Mesenchymal stem cell (in vitro differentiated cells and primary cell): ENCODE measurements at regions not wholly inside any gene's neighbourhood (a gene's known extent, or its start where the extent isn't known, plus 50 kb on each side); places are given as distances from the start of the nearest gene placed in this dataset.

Experiments used
- DNase-seq: peaks from one replicate; pipeline ENCODE4 v3.0.0-alpha.2; 2013
- H2AFZ ChIP-seq: one replicate; pipeline ENCODE4 v1.6.1; 2013; ENCODE audit warnings: low read depth, mild to moderate bottlenecking, control low read depth, inconsistent platforms, low read length, moderate library complexity
- H2AK5ac ChIP-seq: 2 replicates; pipeline ENCODE4 v1.6.1; 2013; ENCODE audit warnings: low read length, moderate library complexity, mild to moderate bottlenecking, inconsistent platforms; ENCODE audit not compliant: severe bottlenecking
- H2BK120ac ChIP-seq: one replicate; pipeline ENCODE4 v1.6.1; 2013; ENCODE audit warnings: low read depth, mild to moderate bottlenecking, inconsistent platforms, low read length, moderate library complexity
- H2BK12ac ChIP-seq, 2 experiments: one replicate each; pipeline ENCODE4 v1.6.1; 2013; ENCODE audit warnings: inconsistent platforms in 2 of 2, low read length in 2 of 2, mild to moderate bottlenecking in 2 of 2, moderate library complexity in 2 of 2, control low read depth in 1 of 2
- H2BK15ac ChIP-seq: one replicate; pipeline ENCODE4 v1.6.1; 2013; ENCODE audit warnings: mild to moderate bottlenecking, low read depth, inconsistent platforms; ENCODE audit not compliant: poor library complexity, severe bottlenecking
- H2BK5ac ChIP-seq: 2 replicates; pipeline ENCODE4 v1.6.1; 2013; ENCODE audit warnings: low read depth, mild to moderate bottlenecking, low read length, control low read depth, inconsistent platforms; ENCODE audit not compliant: poor library complexity, severe bottlenecking
- H3K14ac ChIP-seq, 2 experiments: one replicate each; pipeline ENCODE4 v1.6.1; 2013; ENCODE audit warnings: inconsistent platforms in 2 of 2, low read length in 2 of 2, control low read depth in 1 of 2, mild to moderate bottlenecking in 1 of 2, moderate library complexity in 1 of 2
- H3K18ac ChIP-seq, 2 experiments: one replicate each; pipeline ENCODE4 v1.6.1; 2013; ENCODE audit warnings: inconsistent platforms in 2 of 2, low read length in 2 of 2, control low read depth in 1 of 2, low read depth in 1 of 2, mild to moderate bottlenecking in 1 of 2
- H3K23ac ChIP-seq, 2 experiments: one replicate each; pipeline ENCODE4 v1.6.1; 2013; ENCODE audit warnings: inconsistent platforms in 2 of 2, low read length in 2 of 2, mild to moderate bottlenecking in 2 of 2, moderate library complexity in 2 of 2, control low read depth in 1 of 2
- H3K27ac ChIP-seq: 2 replicates; pipeline ENCODE4 v1.5.1; 2013; ENCODE audit warnings: mild to moderate bottlenecking, moderate library complexity, low read length, control low read depth, inconsistent platforms; ENCODE audit not compliant: poor library complexity, severe bottlenecking
- H3K27me3 ChIP-seq, 2 experiments: 2 replicates each; pipeline versions ENCODE4 v1.6.1 to v1.7.0; 2013; ENCODE audit warnings: low read length in 2 of 2, mild to moderate bottlenecking in 2 of 2, moderate library complexity in 2 of 2, control low read depth in 1 of 2, inconsistent platforms in 1 of 2; ENCODE audit not compliant: control insufficient read depth in 1 of 2, insufficient read depth in 1 of 2
- H3K36me3 ChIP-seq, 2 experiments: 2 replicates each; pipeline versions ENCODE4 v1.6.1 to v1.7.0; 2013; ENCODE audit warnings: low read length in 2 of 2, control low read depth in 1 of 2, inconsistent platforms in 1 of 2, low read depth in 1 of 2, mild to moderate bottlenecking in 1 of 2; ENCODE audit not compliant: insufficient read depth in 2 of 2, control insufficient read depth in 1 of 2
- H3K4ac ChIP-seq, 2 experiments: one replicate each; pipeline ENCODE4 v1.6.1; 2013; ENCODE audit warnings: inconsistent platforms in 2 of 2, low read length in 2 of 2, mild to moderate bottlenecking in 2 of 2, moderate library complexity in 2 of 2, control low read depth in 1 of 2, low read depth in 1 of 2
- H3K4me1 ChIP-seq: 2 replicates; pipeline ENCODE4 v1.6.1; 2013; ENCODE audit warnings: low read depth, low read length, control low read depth; ENCODE audit not compliant: control insufficient read depth, insufficient read depth
- H3K4me2 ChIP-seq: 2 replicates; pipeline ENCODE4 v1.6.1; 2013; ENCODE audit warnings: low read length, mild to moderate bottlenecking, inconsistent platforms; ENCODE audit not compliant: poor library complexity, severe bottlenecking
- H3K4me3 ChIP-seq, 2 experiments: 2 replicates each; pipeline versions ENCODE4 v1.5.1 to v1.7.0; 2013; ENCODE audit warnings: low read length in 2 of 2, mild to moderate bottlenecking in 2 of 2, control low read depth in 1 of 2, low read depth in 1 of 2; ENCODE audit not compliant: insufficient read depth in 1 of 2
- H3K79me1 ChIP-seq: replicated peaks from 2 replicates; pipeline ENCODE4 v1.6.1; 2013; ENCODE audit warnings: mild to moderate bottlenecking, control low read depth, low read length, inconsistent platforms; ENCODE audit not compliant: poor library complexity, severe bottlenecking
- H3K9ac ChIP-seq: 2 replicates; pipeline ENCODE4 v1.7.0; 2013; ENCODE audit warnings: mild to moderate bottlenecking, low read length, moderate library complexity
- H3K9me3 ChIP-seq: 2 replicates; pipeline ENCODE4 v1.7.0; 2013; ENCODE audit warnings: mild to moderate bottlenecking, low read length; ENCODE audit not compliant: control insufficient read depth
- H4K8ac ChIP-seq: one replicate; pipeline ENCODE4 v1.6.1; 2013; ENCODE audit warnings: inconsistent platforms, mild to moderate bottlenecking, low read length, moderate library complexity
- H4K91ac ChIP-seq: one replicate; pipeline ENCODE4 v1.6.1; 2013; ENCODE audit warnings: mild to moderate bottlenecking, low read length, inconsistent platforms
- WGBS: methylation state at CpG from one replicate; pipeline ENCODE4 v1.1.7; 2013; ENCODE audit warnings: mixed read lengths; 5-methylcytosine and 5-hydroxymethylcytosine counted together

DNA sequence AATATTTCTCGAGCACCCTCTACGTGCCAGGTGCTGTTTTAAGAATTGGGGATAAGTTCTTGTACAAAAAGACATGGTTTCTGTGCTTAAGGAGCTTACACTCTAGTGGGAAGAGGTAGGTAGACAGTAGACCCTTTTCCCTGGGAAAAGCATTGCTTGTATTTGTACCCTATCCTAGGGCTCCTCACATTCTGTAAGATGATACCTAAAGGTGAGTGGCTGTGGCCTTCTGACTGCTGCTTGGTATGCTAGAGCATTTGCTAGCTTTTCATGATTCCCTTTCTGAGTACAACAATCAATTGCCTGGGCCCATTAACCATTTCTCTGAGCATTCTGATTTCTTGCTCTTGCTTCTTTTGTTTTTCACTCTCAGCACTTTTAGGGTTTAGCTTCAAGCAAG lies 286.6 kb downstream of the ZIC3 start:
- no peak overlapping the region for H4K91ac ChIP-seq

GRCh38 chrX:137855490-137855889 lies 289.6 kb downstream of the ZIC3 start:
- Histone ChIP-seq H3K4me2 (no peak overlapping the region), H3K14ac (no peak overlapping the region), H3K36me3 (no peaks in the 10 kb centered on the region), H3K4ac (no peak overlapping the region), H3K79me1 (no peaks in the 10 kb centered on the region), H3K27ac (no peak overlapping the region), H2AFZ (no peak overlapping the region), H3K4me3 (no peak overlapping the region), H3K9me3 (no peaks in the 10 kb centered on the region), H3K27me3 (no peaks in the 10 kb centered on the region), H3K23ac (no peak overlapping the region), H3K4me1 (no peaks in the 10 kb centered on the region), H3K9ac (no peak overlapping the region), H2BK12ac (no peak overlapping the region), H2BK5ac (no peak overlapping the region), H4K8ac (no peak overlapping the region), H4K91ac (no peak overlapping the region), H2AK5ac (no peak overlapping the region), H2BK15ac (no peak overlapping the region), H2BK120ac (no peak overlapping the region), H3K18ac (no peak overlapping the region)
- no peak for DNase-seq
- WGBS, result 60% methylated on average over 2 of the region's 2 CpGs

More for the DNA sequence above, 286.6 kb downstream of the ZIC3 start:
- no peak overlapping the region for H3K4me3 ChIP-seq
- no peak overlapping the region for H2AFZ ChIP-seq
- WGBS, result 83% methylated on average over 2 of the region's 2 CpGs
- H3K18ac ChIP-seq, result no peak overlapping the region
- no peak overlapping the region for H3K23ac ChIP-seq
- H3K36me3 ChIP-seq, result no peaks in the 10 kb centered on the region
- H2BK15ac ChIP-seq, result no peak overlapping the region
- H3K27me3 ChIP-seq, result no peaks in the 10 kb centered on the region
- H3K9me3 ChIP-seq, result peaks cover 3% of the 10 kb centered on the region
- H2BK12ac ChIP-seq, result no peak overlapping the region
- DNase-seq, result no peak
- H2BK120ac ChIP-seq, result no peak overlapping the region
- H3K14ac ChIP-seq, result no peak overlapping the region
- H3K4me2 ChIP-seq, result no peak overlapping the region
- H2AK5ac ChIP-seq, result no peak overlapping the region
- H2BK5ac ChIP-seq, result no peak overlapping the region
- no peak overlapping the region for H4K8ac ChIP-seq
- no peaks in the 10 kb centered on the region for H3K4me1 ChIP-seq
- no peak overlapping the region for H3K27ac ChIP-seq
- H3K79me1 ChIP-seq, result no peaks in the 10 kb centered on the region
- no peak overlapping the region for H3K4ac ChIP-seq
- no peak overlapping the region for H3K9ac ChIP-seq

DNA sequence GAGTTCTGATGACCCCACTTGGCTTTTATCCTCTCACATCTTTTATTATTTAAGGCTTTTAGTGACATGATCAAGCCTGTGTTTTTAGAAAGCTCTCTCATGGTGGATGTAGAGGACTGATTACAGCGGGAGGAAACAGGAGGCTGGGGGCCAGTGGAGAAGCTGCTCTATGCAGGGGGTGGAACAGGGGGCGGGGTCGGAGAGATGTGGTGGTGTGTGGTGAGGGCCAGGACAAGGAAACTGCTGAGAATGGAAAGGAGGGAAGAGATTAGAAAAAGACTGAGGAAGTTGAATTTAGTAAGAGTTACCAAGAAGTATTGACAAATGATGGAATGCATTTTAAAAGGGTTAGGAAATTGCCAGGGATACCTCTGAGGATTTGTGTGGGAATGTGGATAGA lies 292.2 kb downstream of the ZIC3 start:
- H3K9ac ChIP-seq, result no peak overlapping the region
- H4K91ac ChIP-seq, result no peak overlapping the region
- H3K23ac ChIP-seq, result no peak overlapping the region
- H3K14ac ChIP-seq, result no peak overlapping the region
- no peaks in the 10 kb centered on the region for H3K9me3 ChIP-seq
- no peaks in the 10 kb centered on the region for H3K36me3 ChIP-seq
- no peaks in the 10 kb centered on the region for H3K27me3 ChIP-seq
- 50% methylated on average over 3 of the region's 3 CpGs for WGBS
- H2BK120ac ChIP-seq, result no peak overlapping the region
- no peak overlapping the region for H2BK15ac ChIP-seq
- H2AK5ac ChIP-seq, result no peak overlapping the region
- no peak overlapping the region for H3K4ac ChIP-seq
- no peak for DNase-seq
- H3K4me2 ChIP-seq, result no peak overlapping the region
- no peak overlapping the region for H2BK12ac ChIP-seq
- no peak overlapping the region for H2AFZ ChIP-seq
- no peak overlapping the region for H2BK5ac ChIP-seq
- H3K79me1 ChIP-seq, result no peaks in the 10 kb centered on the region
- H4K8ac ChIP-seq, result no peak overlapping the region
- no peak overlapping the region for H3K18ac ChIP-seq
- no peaks in the 10 kb centered on the region for H3K4me1 ChIP-seq
- no peak overlapping the region for H3K27ac ChIP-seq
- no peak overlapping the region for H3K4me3 ChIP-seq

DNA sequence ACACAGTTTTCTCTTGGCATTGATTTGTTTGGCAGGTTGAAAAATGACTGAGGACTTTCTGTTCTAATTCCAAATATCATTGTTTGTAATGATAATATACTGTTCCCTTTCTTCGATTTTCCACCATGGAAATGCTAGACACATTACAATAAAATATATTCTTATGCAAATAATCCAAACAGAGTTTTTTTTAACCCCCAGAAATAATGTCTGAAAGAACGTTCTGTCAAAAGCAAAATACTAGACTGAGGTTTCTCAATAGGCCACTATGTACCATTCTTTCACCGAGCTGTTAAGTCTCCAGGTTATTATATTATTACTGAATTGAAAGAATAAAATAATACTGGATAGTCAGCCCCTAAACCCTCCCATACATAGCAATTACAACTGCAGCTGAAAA lies 312.5 kb downstream of the ZIC3 start:
- Histone ChIP-seq H3K4me2 (no peak overlapping the region), H3K23ac (no peak overlapping the region), H2BK12ac (no peak overlapping the region), H3K4ac (no peak overlapping the region), H3K79me1 (no peaks in the 10 kb centered on the region), H3K4me1 (no peaks in the 10 kb centered on the region), H3K14ac (no peak overlapping the region), H4K91ac (no peak overlapping the region), H2BK5ac (no peak overlapping the region), H3K9me3 (peaks cover 6% of the 10 kb centered on the region), H3K9ac (no peak overlapping the region), H2BK15ac (no peak overlapping the region), H3K27ac (no peak overlapping the region), H2BK120ac (no peak overlapping the region), H3K4me3 (no peak overlapping the region), H3K27me3 (no peaks in the 10 kb centered on the region), H3K36me3 (no peaks in the 10 kb centered on the region), H2AFZ (no peak overlapping the region), H2AK5ac (no peak overlapping the region), H3K18ac (no peak overlapping the region), H4K8ac (no peak overlapping the region)
- 65% methylated on average over 2 of the region's 3 CpGs for WGBS
- DNase-seq, result no peak
